Prostate gland (tissue), 2 donors: ENCODE measurements at regions not wholly inside any gene's neighbourhood (a gene's known extent, or its start where the extent isn't known, plus 50 kb on each side); places are given as distances from the start of the nearest gene placed in this dataset.

ENCODE experiments used
- DNase-seq: peaks from one replicate; pipeline ENCODE4 v3.0.0-alpha.2; 2019; ENCODE audit warnings: low spot score
- H3K27ac ChIP-seq, 2 donors: fragments of 200-600 bp; sonication (generic); 2 replicates each; pipeline ENCODE4 v1.5.1; 2017 to 2019
- H3K27me3 ChIP-seq: fragments of 200-600 bp; sonication (generic); replicated peaks from 2 replicates; pipeline ENCODE4 v1.5.1; 2019; ENCODE audit not compliant: insufficient read depth
- H3K36me3 ChIP-seq, 2 donors: fragments of 200-600 bp; sonication (generic); 1 replicate in 1 of 2; 2 replicates in 1 of 2; pipeline versions ENCODE4 v1.5.1 to v1.8.1; 2017 to 2019
- H3K4me1 ChIP-seq: fragments of 200-600 bp; sonication (generic); replicated peaks from 2 replicates; pipeline ENCODE4 v1.5.1; 2019
- H3K4me3 ChIP-seq, 2 donors: fragments of 200-600 bp; sonication (generic); 2 replicates each; pipeline ENCODE4 v1.5.1; 2017 to 2019
- H3K9me3 ChIP-seq: fragments of 200-600 bp; sonication (generic); 2 replicates; pipeline ENCODE4 v1.5.1; 2017
- CTCF ChIP-seq, 4 experiments: fragments of 200-600 bp in 2 of 4; fragments of 450-650 bp in 2 of 4; sonication (generic) in 2 of 4; IDR thresholded peaks; 1 replicate in 3 of 4; 2 replicates in 1 of 4; pipeline ENCODE4 v1.5.1; 2016 to 2019; ENCODE audit warnings: antibody characterized with exemption in 4 of 4, mild to moderate bottlenecking in 2 of 4, moderate library complexity in 2 of 4
- POLR2A ChIP-seq: fragments of 450-650 bp; IDR thresholded peaks from one replicate; pipeline ENCODE4 v1.6.1; 2016; ENCODE audit warnings: antibody characterized with exemption, mild to moderate bottlenecking
- POLR2AphosphoS5 ChIP-seq: sonication (generic); formaldehyde crosslinking; IDR thresholded peaks from one replicate; pipeline ENCODE4 v1.6.1; 2017; ENCODE audit warnings: antibody characterized with exemption
- WGBS: methylation state at CpG from one replicate; pipeline ENCODE4 v1.1.5; 2018; 5-methylcytosine and 5-hydroxymethylcytosine counted together
- intact Hi-C: fragments of 100-400 bp; cut with DNase I; formaldehyde crosslinking; loops from one replicate; pipeline ENCODE4 v1.14.2; 2022

- H3K4me1 ChIP-seq, result peaks cover 4% of the 10 kb centered on the region
- no peaks in the 10 kb centered on the region for H3K9me3 ChIP-seq
- H3K4me3 ChIP-seq, result no peak overlapping the region
- intact Hi-C loops, result no loop called here
- H3K36me3 ChIP-seq, result no peaks in the 10 kb centered on the region
- H3K27ac ChIP-seq, result no peak overlapping the region
- TF ChIP-seq CTCF (IDR thresholded peaks at IDR 0.05), result no peak
- no peak for TF ChIP-seq POLR2A
- no peak for TF ChIP-seq POLR2AphosphoS5
- H3K27me3 ChIP-seq, result no peaks in the 10 kb centered on the region
- WGBS, result 94% methylated on average over 1 of the region's 1 CpG
- no peak for DNase-seq
Observed at GRCh38 chr6:56401477-56402070, 154.2 kb upstream of the COL21A1 start.

- 73% methylated on average over 4 of the region's 4 CpGs for WGBS
- Histone ChIP-seq H3K9me3 (no peaks in the 10 kb centered on the region), H3K4me1 (peaks cover 4% of the 10 kb centered on the region), H3K4me3 (no peak overlapping the region), H3K27me3 (no peaks in the 10 kb centered on the region), H3K36me3 (no peaks in the 10 kb centered on the region), H3K27ac (no peak overlapping the region)
- intact Hi-C loops, result no loop called here
- no peak for DNase-seq
- no peak for TF ChIP-seq POLR2AphosphoS5
- TF ChIP-seq CTCF (IDR thresholded peaks at IDR 0.05), result no peak
- TF ChIP-seq POLR2A, result no peak
Observed at GRCh38 chr6:56400273-56400672, 152.9 kb upstream of the COL21A1 start.

- 53% methylated on average over 10 of the region's 10 CpGs for WGBS
- no peak for TF ChIP-seq POLR2A
- TF ChIP-seq POLR2AphosphoS5, result no peak
- no peak for TF ChIP-seq CTCF (IDR thresholded peaks at IDR 0.05)
Observed at GRCh38 chr6:56399672-56400263, 152.4 kb upstream of the COL21A1 start.

GRCh38 chr6:56399250-56399671, 151.9 kb upstream of the COL21A1 start:
- Histone ChIP-seq H3K27me3 (no peaks in the 10 kb centered on the region), H3K9me3 (no peaks in the 10 kb centered on the region), H3K4me3 (no peak overlapping the region), H3K4me1 (peaks cover 4% of the 10 kb centered on the region), H3K27ac (no peak overlapping the region), H3K36me3 (no peaks in the 10 kb centered on the region)
- intact Hi-C loops, result no loop called here
- no peak for DNase-seq
- whole genome bisulfite sequencing, result 59% methylated on average over 2 of the region's 2 CpGs
- no peak for TF ChIP-seq POLR2AphosphoS5
- no peak for TF ChIP-seq CTCF (IDR thresholded peaks at IDR 0.05)
- TF ChIP-seq POLR2A, result no peak

More at GRCh38 chr6:56399672-56400263, 152.4 kb upstream of the COL21A1 start:
- H3K4me1 ChIP-seq, result peaks cover 4% of the 10 kb centered on the region
- no peak for DNase-seq
- no peaks in the 10 kb centered on the region for H3K9me3 ChIP-seq
- H3K4me3 ChIP-seq, result no peak overlapping the region
- H3K27me3 ChIP-seq, result no peaks in the 10 kb centered on the region
- H3K36me3 ChIP-seq, result no peaks in the 10 kb centered on the region
- no peak overlapping the region for H3K27ac ChIP-seq
- intact Hi-C loops, result no loop called here

- Histone ChIP-seq H3K27ac (no peak overlapping the region), H3K9me3 (no peaks in the 10 kb centered on the region), H3K36me3 (no peaks in the 10 kb centered on the region), H3K27me3 (no peaks in the 10 kb centered on the region), H3K4me3 (no peak overlapping the region), H3K4me1 (no peaks in the 10 kb centered on the region)
- 90% methylated on average over 2 of the region's 2 CpGs for WGBS
- intact Hi-C loops, result no loop called here
- TF ChIP-seq POLR2AphosphoS5 (no peak), POLR2A (no peak), CTCF (IDR thresholded peaks at IDR 0.05) (no peak)
- DNase-seq, result no peak
Observed at GRCh38 chr6:56396435-56396834, 149.1 kb upstream of the COL21A1 start.
